ENCODE measurements at regions not wholly inside any gene's neighbourhood (a gene's known extent, or its start where the extent isn't known, plus 50 kb on each side); places are given as distances from the start of the nearest gene placed in this dataset.
"Not testable (repeated sequence)": the region's sequence is repeated elsewhere in the genome, so short reads cannot be mapped to it uniquely, and the experiment has no call there.

DNA sequence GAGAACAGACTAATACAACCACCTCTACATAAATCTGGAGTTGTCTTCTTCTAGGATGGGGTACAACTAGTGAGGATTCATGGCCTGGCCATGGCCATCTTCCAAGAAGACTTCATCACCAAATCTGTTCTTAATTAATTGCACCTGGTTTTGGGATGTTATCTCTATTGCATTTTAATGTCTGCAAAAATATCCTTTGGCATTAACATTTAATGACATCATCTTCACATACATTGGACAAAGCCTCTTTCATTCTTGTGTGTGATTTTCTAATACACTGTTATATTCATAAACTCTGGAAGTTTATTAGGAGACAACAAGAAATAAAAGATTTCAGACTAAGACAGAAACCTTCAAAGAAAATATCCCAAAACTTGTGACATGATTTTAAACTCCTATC lies 124.2 kb upstream of the ABCB5 start:
- TF ChIP-seq, protein P1, sequence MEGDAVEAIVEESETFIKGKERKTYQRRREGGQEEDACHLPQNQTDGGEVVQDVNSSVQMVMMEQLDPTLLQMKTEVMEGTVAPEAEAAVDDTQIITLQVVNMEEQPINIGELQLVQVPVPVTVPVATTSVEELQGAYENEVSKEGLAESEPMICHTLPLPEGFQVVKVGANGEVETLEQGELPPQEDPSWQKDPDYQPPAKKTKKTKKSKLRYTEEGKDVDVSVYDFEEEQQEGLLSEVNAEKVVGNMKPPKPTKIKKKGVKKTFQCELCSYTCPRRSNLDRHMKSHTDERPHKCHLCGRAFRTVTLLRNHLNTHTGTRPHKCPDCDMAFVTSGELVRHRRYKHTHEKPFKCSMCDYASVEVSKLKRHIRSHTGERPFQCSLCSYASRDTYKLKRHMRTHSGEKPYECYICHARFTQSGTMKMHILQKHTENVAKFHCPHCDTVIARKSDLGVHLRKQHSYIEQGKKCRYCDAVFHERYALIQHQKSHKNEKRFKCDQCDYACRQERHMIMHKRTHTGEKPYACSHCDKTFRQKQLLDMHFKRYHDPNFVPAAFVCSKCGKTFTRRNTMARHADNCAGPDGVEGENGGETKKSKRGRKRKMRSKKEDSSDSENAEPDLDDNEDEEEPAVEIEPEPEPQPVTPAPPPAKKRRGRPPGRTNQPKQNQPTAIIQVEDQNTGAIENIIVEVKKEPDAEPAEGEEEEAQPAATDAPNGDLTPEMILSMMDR (IDR thresholded peaks at IDR 0.05), result no peak
- no peak for TF ChIP-seq EZH2 (IDR thresholded peaks at IDR 0.05; ENCODE audit: borderline replicate concordance, insufficient read depth, low read depth, low read length, poor library complexity, severe bottlenecking)
- ChIA-PET CTCF (no interaction called here), POLR2A (no interaction called here)
- intact Hi-C loops (cut with micrococcal nuclease), result no loop called here
- Histone ChIP-seq H3K27me3 (replicated peaks in 1 of 4; ENCODE audit: control extremely low read depth in 1 of 4, control insufficient read depth in 3 of 4, insufficient read depth in 4 of 4, low read length in 3 of 4) (peaks cover 0 to 3% (median 0%) of the 10 kb centered on the region in 4 experiments), H4K20me1 (ENCODE audit: control insufficient read depth, insufficient read depth, low read length, poor library complexity, severe bottlenecking) (no peaks in the 10 kb centered on the region), H3K27ac (ENCODE audit: low read length in 2 of 2) (no peak overlapping the region), H3K9ac (ENCODE audit: low read length) (no peak overlapping the region), H3K36me3 (replicated peaks in 1 of 2; ENCODE audit: control extremely low read depth in 1 of 2, control insufficient read depth in 1 of 2, extremely low read depth in 1 of 2, insufficient read depth in 2 of 2, low read length in 1 of 2) (no peaks in the 10 kb centered on the region), H3K4me3 (ENCODE audit: control extremely low read depth in 1 of 5, extremely low read depth in 1 of 5, insufficient read depth in 1 of 5, low read depth in 2 of 5, low read length in 4 of 5) (no peak overlapping the region), H3K79me2 (ENCODE audit: control insufficient read depth, insufficient read depth, low read length) (no peaks in the 10 kb centered on the region), H3K4me2 (replicated peaks; ENCODE audit: low read depth, low read length, poor library complexity, severe bottlenecking) (no peak overlapping the region), H3K9me3 (ENCODE audit: control extremely low read depth in 1 of 3, control insufficient read depth in 2 of 3, insufficient read depth in 1 of 3, low read length in 2 of 3) (peaks cover 2 to 23% (median 10%) of the 10 kb centered on the region in 3 donors), H2AFZ (ENCODE audit: insufficient read depth, low read depth, low read length, poor library complexity, severe bottlenecking) (no peak overlapping the region), H3K4me1 (ENCODE audit: control insufficient read depth in 2 of 2, insufficient read depth in 2 of 2, low read length in 2 of 2) (no peaks in the 10 kb centered on the region)
- Mint-ChIP-seq H3K9me3 (ENCODE audit: insufficient read depth) (peaks cover 2% of the 10 kb centered on the region), H3K4me3 (no peak overlapping the region), H3K27ac (no peak overlapping the region), H3K27me3 (peaks cover 9% of the 10 kb centered on the region), H3K4me1 (no peaks in the 10 kb centered on the region)
- no peak for ATAC-seq (ENCODE audit: low read depth)
- DNase-seq, result no peak

- Histone ChIP-seq H3K27ac (ENCODE audit: low read length in 2 of 2) (no peak overlapping the region), H3K4me2 (replicated peaks; ENCODE audit: low read depth, low read length, poor library complexity, severe bottlenecking) (no peak overlapping the region), H3K36me3 (replicated peaks in 1 of 2; ENCODE audit: control extremely low read depth in 1 of 2, control insufficient read depth in 1 of 2, extremely low read depth in 1 of 2, insufficient read depth in 2 of 2, low read length in 1 of 2) (no peaks in the 10 kb centered on the region), H3K27me3 (replicated peaks in 1 of 4; ENCODE audit: control extremely low read depth in 1 of 4, control insufficient read depth in 3 of 4, insufficient read depth in 4 of 4, low read length in 3 of 4) (peaks cover 0 to 3% (median 0%) of the 10 kb centered on the region in 4 experiments), H4K20me1 (ENCODE audit: control insufficient read depth, insufficient read depth, low read length, poor library complexity, severe bottlenecking) (no peaks in the 10 kb centered on the region), H3K4me1 (ENCODE audit: control insufficient read depth in 2 of 2, insufficient read depth in 2 of 2, low read length in 2 of 2) (no peaks in the 10 kb centered on the region), H3K79me2 (ENCODE audit: control insufficient read depth, insufficient read depth, low read length) (no peaks in the 10 kb centered on the region), H3K9ac (ENCODE audit: low read length) (no peak overlapping the region), H3K9me3 (ENCODE audit: control extremely low read depth in 1 of 3, control insufficient read depth in 2 of 3, insufficient read depth in 1 of 3, low read length in 2 of 3) (peaks cover 0 to 11% (median 3%) of the 10 kb centered on the region in 3 donors), H2AFZ (ENCODE audit: insufficient read depth, low read depth, low read length, poor library complexity, severe bottlenecking) (no peak overlapping the region), H3K4me3 (ENCODE audit: control extremely low read depth in 1 of 5, extremely low read depth in 1 of 5, insufficient read depth in 1 of 5, low read depth in 2 of 5, low read length in 4 of 5) (no peak overlapping the region)
- no peaks in the 10 kb centered on the region for H3K4me1 Mint-ChIP-seq
- no peak for ATAC-seq (ENCODE audit: low read depth)
- TF ChIP-seq EZH2 (IDR thresholded peaks at IDR 0.05; ENCODE audit: borderline replicate concordance, insufficient read depth, low read depth, low read length, poor library complexity, severe bottlenecking), result no peak
- TF ChIP-seq, protein P1 (IDR thresholded peaks at IDR 0.05), result no peak
- ChIA-PET POLR2A (no interaction called here), CTCF (no interaction called here)
- H3K27ac Mint-ChIP-seq, result no peak overlapping the region
- H3K9me3 Mint-ChIP-seq (ENCODE audit: insufficient read depth), result peaks cover 9% of the 10 kb centered on the region
- intact Hi-C loops (cut with micrococcal nuclease), result no loop called here
- DNase-seq, result no peak
- H3K27me3 Mint-ChIP-seq, result peaks cover 12% of the 10 kb centered on the region
- H3K4me3 Mint-ChIP-seq, result no peak overlapping the region
Observed at GRCh38 chr7:20494566-20494965, 120.9 kb upstream of the ABCB5 start.

DNA sequence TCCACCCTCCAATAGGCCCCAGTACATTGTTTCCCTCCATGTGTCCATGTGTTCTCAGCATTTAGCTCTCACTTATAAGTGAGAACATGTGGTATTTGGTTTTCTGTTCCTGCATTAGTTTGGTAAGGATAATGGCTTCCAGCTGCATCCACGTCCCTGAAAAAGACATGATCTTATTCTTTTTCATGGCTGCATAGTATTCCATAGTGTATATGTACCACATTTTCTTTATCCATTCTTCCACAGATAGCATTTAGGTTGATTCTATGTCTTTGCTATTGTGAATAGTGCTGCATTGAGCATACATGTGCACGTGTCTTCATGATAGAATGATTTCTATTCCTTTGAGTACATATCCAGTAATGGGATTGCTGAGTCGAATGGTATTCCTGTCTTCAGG lies 114.0 kb upstream of the ABCB5 start:
- not testable (repeated sequence) for H3K4me1 ChIP-seq (ENCODE audit: control insufficient read depth in 2 of 2, insufficient read depth in 2 of 2, low read length in 2 of 2); H3K4me3 Mint-ChIP-seq; ATAC-seq (ENCODE audit: low read depth)

More for the DNA sequence above, 114.0 kb upstream of the ABCB5 start:
- H3K4me1 Mint-ChIP-seq; intact Hi-C loops (cut with micrococcal nuclease); H3K27me3 Mint-ChIP-seq; DNase-seq; H3K79me2 ChIP-seq (ENCODE audit: control insufficient read depth, insufficient read depth, low read length); H3K27ac Mint-ChIP-seq; H3K4me2 ChIP-seq (replicated peaks; ENCODE audit: low read depth, low read length, poor library complexity, severe bottlenecking); H2AFZ ChIP-seq (ENCODE audit: insufficient read depth, low read depth, low read length, poor library complexity, severe bottlenecking); POLR2A ChIA-PET; H3K27ac ChIP-seq (ENCODE audit: low read length in 2 of 2); H3K27me3 ChIP-seq (replicated peaks in 1 of 4; ENCODE audit: control extremely low read depth in 1 of 4, control insufficient read depth in 3 of 4, insufficient read depth in 4 of 4, low read length in 3 of 4); H3K36me3 ChIP-seq (replicated peaks in 1 of 2; ENCODE audit: control extremely low read depth in 1 of 2, control insufficient read depth in 1 of 2, extremely low read depth in 1 of 2, insufficient read depth in 2 of 2, low read length in 1 of 2); H4K20me1 ChIP-seq (ENCODE audit: control insufficient read depth, insufficient read depth, low read length, poor library complexity, severe bottlenecking); H3K9ac ChIP-seq (ENCODE audit: low read length); H3K4me3 ChIP-seq (ENCODE audit: control extremely low read depth in 1 of 5, extremely low read depth in 1 of 5, insufficient read depth in 1 of 5, low read depth in 2 of 5, low read length in 4 of 5); H3K9me3 Mint-ChIP-seq (ENCODE audit: insufficient read depth); H3K9me3 ChIP-seq (ENCODE audit: control extremely low read depth in 1 of 3, control insufficient read depth in 2 of 3, insufficient read depth in 1 of 3, low read length in 2 of 3): not testable (repeated sequence)
- no CpG with 5 or more reads among the region's 3 CpGs for WGBS (ENCODE audit: insufficient coverage)
- CTCF ChIA-PET, result interaction anchor here (0.7 kb wide), 1 partner anchor 538 kb away, joined by 5 read pairs; no protein-coding TSS in a partner anchor
